ENCODE measurements at regions not wholly inside any gene's neighbourhood (a gene's known extent, or its start where the extent isn't known, plus 50 kb on each side); places are given as distances from the start of the nearest gene placed in this dataset.

DNA sequence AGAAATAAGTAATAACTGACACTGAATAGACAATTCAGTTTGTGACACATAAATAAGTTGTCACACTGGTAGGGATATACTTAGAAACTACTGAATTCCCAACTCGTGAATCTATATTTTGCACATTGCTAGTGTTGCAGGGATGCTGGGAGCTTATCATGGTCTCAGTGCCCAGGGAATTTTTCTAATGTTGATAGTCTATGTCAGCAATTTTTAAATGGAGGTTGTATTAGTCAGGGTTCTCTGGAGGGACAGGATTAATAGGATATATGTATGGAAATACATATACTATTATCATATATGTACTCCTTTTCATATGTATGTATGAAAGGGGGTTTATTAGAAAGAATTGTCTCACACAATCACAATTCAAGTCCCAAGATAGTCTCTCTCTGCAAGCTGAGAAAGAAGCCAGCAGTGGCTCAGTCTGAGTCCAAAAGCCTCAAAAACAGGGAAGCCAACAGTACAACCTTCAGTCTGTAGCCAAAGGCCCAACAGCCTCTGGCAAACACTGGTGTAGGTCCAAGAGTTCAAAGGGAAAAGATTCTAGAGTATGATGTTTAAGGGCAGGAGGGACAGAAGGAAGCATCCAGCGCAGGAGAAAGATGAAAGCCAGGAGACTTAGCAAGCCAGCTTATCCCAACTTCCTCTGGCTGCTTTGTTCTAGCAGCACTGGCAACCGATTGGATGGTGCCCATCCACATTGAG lies 980.9 kb upstream of the GJE1 start:
- in situ Hi-C loops (cut with HindIII; ENCODE audit: low pct_ligation_motif_present, low pct_unique_long_range_greater_than_20kb, low sequenced_read_pairs), result no loop called here
- no peak for DNase-seq

DNA sequence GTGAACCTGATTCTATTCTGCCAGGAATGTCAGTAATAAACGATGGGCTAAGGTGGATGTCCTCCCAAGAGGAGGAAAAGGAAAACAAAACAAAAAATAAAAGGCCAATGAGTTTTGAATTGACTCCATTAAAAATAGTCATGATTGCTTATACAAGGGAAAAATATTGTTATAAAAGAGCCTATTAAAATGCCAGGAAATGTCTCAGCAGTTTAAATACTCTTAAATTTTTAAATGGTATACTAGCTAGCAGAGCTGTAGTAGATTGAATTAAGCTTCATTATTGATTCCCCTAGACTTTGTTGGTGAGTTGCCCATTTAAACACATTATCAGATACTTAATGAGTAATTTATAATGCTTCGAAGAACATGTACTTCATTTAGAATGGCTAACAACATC lies 990.9 kb upstream of the GJE1 start:
- in situ Hi-C loops (cut with HindIII; ENCODE audit: low pct_ligation_motif_present, low pct_unique_long_range_greater_than_20kb, low sequenced_read_pairs), result no loop called here
- DNase-seq, result no peak

DNA sequence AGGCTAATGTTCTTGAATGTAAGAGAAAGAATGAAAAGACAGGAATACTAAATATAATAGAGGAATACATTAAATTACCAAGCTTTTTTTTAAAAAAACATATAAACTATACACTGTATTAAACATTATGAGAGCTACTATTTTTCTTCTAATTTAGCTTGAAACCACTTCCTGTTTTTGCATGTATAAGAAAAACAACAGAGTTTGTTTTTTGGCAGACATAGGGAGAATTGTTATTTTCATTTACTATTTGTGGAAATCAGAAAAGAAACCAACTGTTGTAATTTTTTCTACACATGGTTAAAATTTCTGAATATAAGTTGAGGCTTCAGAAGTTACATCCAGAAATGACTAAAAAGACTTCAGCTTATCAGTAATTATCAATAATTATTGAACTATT lies 991.8 kb upstream of the GJE1 start:
- no peak for DNase-seq
- in situ Hi-C loops (cut with HindIII; ENCODE audit: low pct_ligation_motif_present, low pct_unique_long_range_greater_than_20kb, low sequenced_read_pairs), result no loop called here

DNA sequence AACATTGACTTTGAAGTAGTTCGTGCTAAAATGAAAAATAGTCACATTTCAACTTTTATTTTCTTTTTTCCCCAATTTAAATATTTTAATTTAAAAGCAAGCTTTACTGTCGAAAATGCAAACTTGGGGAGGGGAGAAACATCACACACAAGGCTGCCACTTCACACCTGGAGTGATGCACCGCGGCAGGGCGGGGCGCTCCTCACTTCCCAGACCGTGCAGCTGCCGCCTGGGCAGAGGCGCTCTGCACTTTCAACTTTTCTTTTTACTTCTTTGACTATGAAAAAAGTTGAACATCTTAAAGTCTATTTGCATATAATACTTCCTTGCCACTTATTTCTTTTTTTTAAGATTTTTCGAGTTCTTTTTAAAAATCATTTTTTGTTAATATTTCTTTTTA lies 993.3 kb upstream of the GJE1 start:
- in situ Hi-C loops (cut with HindIII; ENCODE audit: low pct_ligation_motif_present, low pct_unique_long_range_greater_than_20kb, low sequenced_read_pairs), result no loop called here
- DNase-seq, result no peak

DNA sequence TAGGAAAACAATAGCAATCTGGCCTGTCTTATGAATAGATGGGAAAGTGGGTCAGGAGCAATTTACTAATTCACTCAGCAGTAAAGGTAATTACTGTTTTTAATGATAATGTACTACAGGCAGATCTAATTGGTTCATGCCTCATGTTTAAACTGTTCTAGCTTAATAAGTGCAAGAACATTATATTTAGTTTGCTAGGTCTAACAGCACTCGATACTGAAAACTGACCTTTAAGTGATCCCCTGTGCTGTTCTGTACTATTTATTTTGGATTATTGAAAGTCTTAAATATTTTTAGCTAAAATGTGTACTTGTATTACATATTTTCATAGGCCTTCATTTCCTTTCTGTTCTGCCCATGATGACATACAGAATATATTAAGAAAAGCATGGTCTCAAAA lies 998.0 kb upstream of the GJE1 start:
- in situ Hi-C loops (cut with HindIII; ENCODE audit: low pct_ligation_motif_present, low pct_unique_long_range_greater_than_20kb, low sequenced_read_pairs), result no loop called here
- no peak for DNase-seq

DNA sequence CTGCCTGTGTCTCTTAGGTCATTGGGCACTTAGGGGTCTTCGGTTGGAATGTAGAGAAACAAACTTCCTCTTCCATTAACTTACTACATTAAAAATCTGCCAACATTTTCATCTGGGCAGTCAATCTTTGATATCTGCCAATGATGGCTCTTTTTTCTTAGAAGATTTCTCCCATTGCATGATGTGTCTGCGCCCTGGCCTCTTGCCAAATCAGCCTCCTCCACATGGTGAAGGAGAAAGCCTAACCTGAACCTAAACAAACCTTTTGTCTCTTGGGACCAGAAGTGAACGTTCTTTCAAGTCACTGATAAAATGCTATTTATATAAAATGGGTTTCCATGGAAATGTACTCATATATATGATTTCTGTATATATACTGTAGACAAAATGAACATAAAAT lies 998.9 kb upstream of the GJE1 start:
- DNase-seq, result no peak
- in situ Hi-C loops (cut with HindIII; ENCODE audit: low pct_ligation_motif_present, low pct_unique_long_range_greater_than_20kb, low sequenced_read_pairs), result no loop called here

DNA sequence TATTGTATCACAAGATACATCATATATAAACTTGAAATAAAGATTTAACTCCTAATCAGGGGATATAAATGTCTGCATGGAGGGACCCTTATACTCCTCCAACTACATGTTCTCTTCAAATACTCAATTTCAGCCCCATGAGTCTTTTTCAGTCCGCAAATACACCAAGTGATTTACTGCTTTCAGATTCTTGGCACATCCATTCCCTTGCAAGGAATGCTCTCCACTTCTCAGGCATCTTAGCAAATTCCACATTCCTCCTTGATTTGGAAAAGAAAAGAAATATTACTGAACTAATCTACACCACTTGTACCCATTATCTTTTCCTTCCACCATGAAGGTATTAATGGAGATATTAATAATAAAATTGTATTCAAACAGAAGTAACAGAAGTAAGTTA lies 999.4 kb upstream of the GJE1 start:
- in situ Hi-C loops (cut with HindIII; ENCODE audit: low pct_ligation_motif_present, low pct_unique_long_range_greater_than_20kb, low sequenced_read_pairs), result no loop called here

DNA sequence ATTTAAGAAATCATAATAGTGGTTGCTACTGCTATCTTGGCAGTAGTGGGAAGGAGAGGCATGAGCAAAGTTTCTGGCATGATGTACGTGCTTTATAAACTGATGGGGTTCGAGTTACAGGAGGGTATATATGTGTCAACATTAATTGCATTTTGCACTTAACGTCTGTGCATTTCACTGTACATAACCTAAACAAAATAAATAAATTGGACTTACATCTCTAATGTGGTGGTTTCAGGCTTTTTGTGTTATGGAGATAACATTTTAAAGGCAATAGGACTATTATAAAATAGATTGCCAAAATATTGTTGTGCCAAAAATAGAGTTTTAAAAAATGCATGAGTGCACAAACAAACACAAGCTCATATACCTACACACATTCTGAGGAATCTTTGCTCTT lies 1001.1 kb upstream of the GJE1 start:
- no peak for DNase-seq
- in situ Hi-C loops (cut with HindIII; ENCODE audit: low pct_ligation_motif_present, low pct_unique_long_range_greater_than_20kb, low sequenced_read_pairs), result no loop called here

More for the DNA sequence above, 999.4 kb upstream of the GJE1 start:
- no peak for DNase-seq

DNA sequence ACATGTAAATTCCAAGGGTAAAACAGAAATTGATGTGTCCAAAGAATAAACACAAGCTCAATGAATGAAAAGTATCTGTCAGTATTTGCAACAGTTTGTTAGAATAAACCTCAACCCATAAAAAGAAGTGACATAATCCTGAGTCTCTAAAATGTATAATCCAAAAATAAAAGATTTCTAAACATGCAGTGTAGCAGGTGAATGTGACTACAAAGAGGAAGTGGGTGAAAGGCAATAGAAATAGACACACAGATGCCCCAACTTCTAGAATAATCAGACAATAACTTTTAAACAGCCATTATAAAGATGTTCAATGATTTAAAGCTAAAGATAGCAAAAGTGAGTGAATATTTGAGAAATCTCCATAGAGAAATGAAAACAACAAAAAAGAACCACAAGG lies 1009.2 kb upstream of the GJE1 start:
- in situ Hi-C loops (cut with HindIII; ENCODE audit: low pct_ligation_motif_present, low pct_unique_long_range_greater_than_20kb, low sequenced_read_pairs), result no loop called here
- no peak for DNase-seq

DNA sequence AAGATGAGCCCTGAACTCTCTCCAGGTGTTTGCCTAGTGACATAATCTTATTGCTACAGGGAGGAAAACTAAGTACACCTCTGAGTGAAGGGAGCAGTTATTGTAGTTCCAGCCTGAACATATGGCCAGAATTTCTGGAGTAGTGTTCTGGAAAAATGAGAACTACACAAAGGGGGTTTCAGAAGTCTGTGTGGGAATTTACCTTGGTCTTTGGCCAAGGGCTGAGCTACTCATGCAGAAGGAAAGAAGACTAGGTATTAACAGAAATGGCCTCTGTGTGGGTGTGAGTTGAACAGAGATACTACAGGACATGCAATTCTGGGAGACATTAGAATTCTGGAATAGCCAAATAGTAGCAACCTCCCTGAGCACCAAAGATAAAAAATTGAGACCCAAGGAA lies 1009.7 kb upstream of the GJE1 start:
- no peak for DNase-seq
- in situ Hi-C loops (cut with HindIII; ENCODE audit: low pct_ligation_motif_present, low pct_unique_long_range_greater_than_20kb, low sequenced_read_pairs), result no loop called here

DNA sequence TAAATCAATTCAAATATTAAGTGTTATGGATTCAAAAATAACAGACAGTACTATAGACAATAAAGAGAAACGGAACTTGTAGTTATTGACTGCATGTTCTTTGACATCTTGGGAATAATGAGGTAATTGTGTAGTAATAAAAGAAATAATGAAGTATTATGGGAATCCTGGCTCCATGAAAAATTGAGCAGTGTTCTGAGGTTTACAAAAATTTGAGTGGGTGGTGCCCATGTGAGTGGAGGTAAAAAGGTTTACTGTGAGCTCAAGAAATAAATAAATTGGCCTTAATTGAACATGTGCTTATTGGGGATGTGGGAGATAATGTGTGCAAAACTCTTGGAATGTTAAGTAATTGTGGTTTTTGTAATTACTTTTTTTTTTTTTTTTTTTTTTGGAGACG lies 1013.7 kb upstream of the GJE1 start:
- no peak for DNase-seq
- in situ Hi-C loops (cut with HindIII; ENCODE audit: low pct_ligation_motif_present, low pct_unique_long_range_greater_than_20kb, low sequenced_read_pairs), result no loop called here

DNA sequence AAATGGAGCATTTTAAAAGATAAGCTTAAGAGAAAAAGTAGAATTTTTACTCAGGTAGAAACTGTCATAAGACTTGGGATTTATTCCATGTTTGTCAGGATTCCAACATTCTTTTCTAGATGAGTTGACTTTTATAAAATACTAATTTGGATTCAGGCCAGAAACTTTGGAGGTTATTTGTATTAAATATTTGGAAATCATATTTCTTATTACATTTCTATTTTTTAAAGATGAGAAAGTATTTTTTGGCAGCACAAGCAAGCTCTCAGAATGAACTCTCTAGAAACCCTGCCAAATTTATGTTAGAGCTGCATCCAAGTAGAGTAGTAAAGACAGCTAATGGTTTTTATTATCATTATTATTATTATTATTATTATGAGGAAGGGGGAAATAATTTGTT lies 1014.9 kb upstream of the GJE1 start:
- DNase-seq, result no peak
- in situ Hi-C loops (cut with HindIII; ENCODE audit: low pct_ligation_motif_present, low pct_unique_long_range_greater_than_20kb, low sequenced_read_pairs), result no loop called here

DNA sequence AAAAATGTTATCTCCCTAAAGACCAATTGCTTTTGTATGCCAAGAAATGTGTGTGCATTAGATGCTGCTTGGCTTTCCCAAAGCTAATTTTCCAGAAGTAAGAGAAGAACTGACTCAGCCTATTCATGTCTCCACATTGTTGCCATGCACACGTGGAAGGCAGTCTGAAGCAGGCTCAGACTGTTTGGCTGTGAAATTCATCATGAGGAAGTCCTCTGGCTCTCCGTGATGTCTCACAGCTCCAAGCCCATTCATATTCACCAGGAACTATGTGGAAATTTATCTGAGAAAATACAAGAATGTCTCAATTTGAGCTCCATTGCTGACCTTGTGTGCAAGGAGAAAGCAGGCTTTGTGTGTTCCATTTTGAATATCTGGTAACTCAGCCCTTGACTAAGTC lies 1022.2 kb upstream of the GJE1 start:
- in situ Hi-C loops (cut with HindIII; ENCODE audit: low pct_ligation_motif_present, low pct_unique_long_range_greater_than_20kb, low sequenced_read_pairs), result no loop called here
- no peak for DNase-seq

DNA sequence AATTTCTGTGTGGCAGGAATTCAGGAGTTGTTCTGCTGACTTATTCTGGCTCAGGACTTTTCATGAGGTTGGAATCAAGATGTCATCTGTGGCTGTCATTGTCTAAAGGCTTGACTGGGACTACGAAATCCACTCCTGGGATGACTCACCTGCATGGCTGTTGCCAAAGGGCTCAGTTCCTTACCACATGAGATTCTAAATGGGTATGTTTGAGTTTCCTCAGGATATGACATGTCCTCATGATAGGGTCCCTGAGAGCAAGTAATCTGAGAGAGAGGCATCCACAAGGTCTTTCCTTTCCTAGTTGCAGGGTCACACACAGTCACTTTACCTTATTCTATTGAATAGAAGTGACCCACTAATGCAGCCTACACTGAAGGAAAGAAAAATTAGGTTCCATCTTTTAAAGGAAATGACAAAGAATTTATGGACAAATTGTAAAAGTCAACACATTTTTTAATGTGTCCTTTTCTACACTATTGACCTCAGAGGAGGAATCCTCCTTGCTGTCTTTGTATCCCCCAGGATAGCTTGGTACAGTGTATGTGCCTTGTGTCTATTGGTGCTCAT lies 1025.0 kb upstream of the GJE1 start:
- no peak for DNase-seq
- in situ Hi-C loops (cut with HindIII; ENCODE audit: low pct_ligation_motif_present, low pct_unique_long_range_greater_than_20kb, low sequenced_read_pairs), result no loop called here

DNA sequence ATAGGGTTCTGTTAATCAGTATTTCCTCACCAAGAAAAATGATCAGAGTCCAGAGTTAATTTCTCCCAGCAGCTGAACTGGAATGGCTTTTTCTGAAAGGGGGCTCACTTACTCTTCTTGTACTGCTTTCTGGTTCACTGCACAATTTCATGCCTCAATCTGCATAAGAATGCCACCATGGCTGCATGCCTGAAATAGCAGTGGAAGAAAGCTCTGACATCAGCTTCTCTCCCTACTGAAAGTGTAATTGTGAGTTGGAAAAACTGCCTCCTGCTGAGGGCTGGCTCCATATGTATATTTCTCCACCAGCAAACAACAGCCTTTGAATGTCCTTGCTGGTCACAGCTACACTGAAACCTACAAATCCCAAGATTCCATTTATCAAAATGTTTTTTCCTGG lies 1027.2 kb upstream of the GJE1 start:
- in situ Hi-C loops (cut with HindIII; ENCODE audit: low pct_ligation_motif_present, low pct_unique_long_range_greater_than_20kb, low sequenced_read_pairs), result no loop called here

DNA sequence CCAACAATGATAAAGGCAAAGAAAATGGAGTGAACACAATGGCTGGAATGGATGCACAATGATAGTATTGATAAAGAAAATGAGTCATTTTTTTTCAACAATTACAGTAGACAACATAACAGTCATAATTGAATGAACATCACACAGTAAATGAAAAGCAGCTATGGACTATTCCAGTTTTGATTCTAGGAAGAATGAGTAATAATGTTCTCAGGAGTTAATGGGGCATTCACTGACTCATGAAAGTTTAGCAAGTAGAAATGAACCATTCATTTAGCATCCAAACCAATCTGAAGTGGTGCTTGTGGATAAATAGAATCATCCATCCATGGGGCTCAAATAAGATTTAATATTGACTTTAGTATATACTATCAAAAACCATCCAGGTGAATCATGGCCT lies 1029.5 kb upstream of the GJE1 start:
- DNase-seq, result peak; percentile 78

More for the DNA sequence above, 1027.2 kb upstream of the GJE1 start:
- peak; percentile 86 for DNase-seq

DNA sequence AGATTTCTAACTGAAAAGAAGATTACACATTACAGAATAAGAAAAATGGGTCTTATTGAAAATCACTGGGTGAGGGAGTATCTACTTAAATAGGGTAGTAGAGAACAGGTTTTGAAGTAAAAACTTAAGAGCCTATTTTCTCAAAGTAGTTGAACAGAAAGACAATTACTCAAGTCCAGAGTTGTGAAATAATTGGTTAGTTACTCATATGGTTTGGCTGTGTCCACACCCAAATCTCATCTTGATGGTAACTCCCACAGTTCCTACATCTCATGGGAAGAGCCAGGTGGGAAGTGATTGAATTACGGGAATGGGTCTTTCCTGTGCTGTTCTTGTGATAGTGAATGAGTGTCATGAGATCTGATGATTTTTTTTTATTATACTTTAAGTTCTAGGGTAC lies 1035.3 kb upstream of the GJE1 start:
- DNase-seq, result no peak
- in situ Hi-C loops (cut with HindIII; ENCODE audit: low pct_ligation_motif_present, low pct_unique_long_range_greater_than_20kb, low sequenced_read_pairs), result no loop called here

More for the DNA sequence above, 1029.5 kb upstream of the GJE1 start:
- in situ Hi-C loops (cut with HindIII; ENCODE audit: low pct_ligation_motif_present, low pct_unique_long_range_greater_than_20kb, low sequenced_read_pairs), result no loop called here

DNA sequence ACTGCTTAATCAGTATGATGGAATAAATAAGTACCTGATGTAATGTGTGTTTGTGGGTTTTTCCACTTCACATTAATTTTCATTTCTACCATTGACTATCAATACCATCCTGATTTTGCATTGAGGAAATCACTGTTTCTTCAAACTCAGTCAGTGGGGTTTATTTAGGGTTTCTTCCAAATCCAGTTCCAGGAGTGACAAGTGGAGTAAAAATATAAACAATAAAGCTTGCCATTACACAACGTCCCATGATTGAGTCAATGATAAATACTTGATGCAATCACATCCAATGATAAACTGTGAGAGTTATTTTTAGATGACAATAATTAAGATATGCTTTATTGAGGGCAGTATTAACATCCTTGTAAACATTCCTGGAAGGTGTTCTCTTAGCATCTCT lies 1037.4 kb upstream of the GJE1 start:
- in situ Hi-C loops (cut with HindIII; ENCODE audit: low pct_ligation_motif_present, low pct_unique_long_range_greater_than_20kb, low sequenced_read_pairs), result no loop called here
- no peak for DNase-seq

DNA sequence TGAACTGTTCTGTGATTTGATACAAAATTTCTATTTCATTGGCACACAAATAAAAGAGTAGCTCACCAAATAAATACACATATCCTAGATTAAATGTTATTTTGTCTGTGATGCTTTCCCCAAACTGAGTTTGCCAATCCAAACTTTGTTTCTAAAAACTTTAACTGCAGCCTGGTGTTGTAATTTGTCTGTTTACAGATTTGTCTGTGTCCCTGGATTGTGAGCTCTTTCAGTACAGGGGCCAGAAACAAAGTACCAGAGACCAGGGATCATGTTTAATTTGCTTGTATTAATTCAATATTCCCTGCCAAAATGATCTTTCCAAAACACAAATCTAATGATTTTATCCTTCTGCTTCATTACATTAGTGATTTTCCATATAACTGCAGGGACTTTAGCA lies 1044.6 kb upstream of the GJE1 start:
- in situ Hi-C loops (cut with HindIII; ENCODE audit: low pct_ligation_motif_present, low pct_unique_long_range_greater_than_20kb, low sequenced_read_pairs), result no loop called here
- DNase-seq, result no peak

All from ACHN (cell line).